Ectodermal cell (in vitro differentiated cells): ENCODE measurements at regions not wholly inside any gene's neighbourhood (a gene's known extent, or its start where the extent isn't known, plus 50 kb on each side); places are given as distances from the start of the nearest gene placed in this dataset.

Source experiments
- H3K27ac ChIP-seq: 2 replicates; pipeline ENCODE4 v1.7.0; 2013; ENCODE audit warnings: mild to moderate bottlenecking, low read depth, low read length; ENCODE audit not compliant: insufficient read depth, poor library complexity, severe bottlenecking
- H3K27me3 ChIP-seq: 2 replicates; pipeline ENCODE4 v1.7.0; 2013; ENCODE audit warnings: mild to moderate bottlenecking, low read length; ENCODE audit not compliant: insufficient read depth, control insufficient read depth, poor library complexity, severe bottlenecking
- H3K36me3 ChIP-seq: one replicate; pipeline ENCODE4 v1.7.0; 2013; ENCODE audit warnings: low read length; ENCODE audit not compliant: control insufficient read depth, insufficient read depth
- H3K4me1 ChIP-seq: one replicate; pipeline ENCODE4 v1.7.0; 2013; ENCODE audit warnings: low read length; ENCODE audit not compliant: control insufficient read depth, insufficient read depth
- H3K4me3 ChIP-seq: 2 replicates; pipeline ENCODE4 v1.7.0; 2013; ENCODE audit warnings: low read depth, low read length, control low read depth; ENCODE audit not compliant: insufficient read depth
- H3K9me3 ChIP-seq: 2 replicates; pipeline ENCODE4 v1.7.0; 2013; ENCODE audit warnings: mild to moderate bottlenecking, low read length, moderate library complexity; ENCODE audit not compliant: control insufficient read depth
- WGBS, 2 experiments: methylation state at CpG; one replicate each; pipeline ENCODE4 v1.1.7; 2013; ENCODE audit warnings: missing lambda C conversion rate in 2 of 2; 5-methylcytosine and 5-hydroxymethylcytosine counted together

GRCh38 chr16:85376292-85377095 is 236.6 kb upstream of the GSE1 start:
- peaks cover 4% of the 10 kb centered on the region for H3K4me1 ChIP-seq
- H3K4me3 ChIP-seq = no peak overlapping the region
- no peaks in the 10 kb centered on the region for H3K27me3 ChIP-seq
- no peak overlapping the region for H3K27ac ChIP-seq
- no peaks in the 10 kb centered on the region for H3K9me3 ChIP-seq
- WGBS, 2 experiments = 93 to 94% methylated on average over 29 of the region's 29 CpGs
- H3K36me3 ChIP-seq = no peaks in the 10 kb centered on the region

- 72 to 80% methylated on average over 15 to 16 of the region's 16 CpGs for WGBS, 2 experiments
- Histone ChIP-seq H3K9me3 (no peaks in the 10 kb centered on the region), H3K27me3 (no peaks in the 10 kb centered on the region), H3K36me3 (no peaks in the 10 kb centered on the region), H3K4me1 (peaks cover 15% of the 10 kb centered on the region), H3K27ac (no peak overlapping the region), H3K4me3 (no peak overlapping the region)
Measured at GRCh38 chr16:85377388-85378144, 235.6 kb upstream of the GSE1 start.

GRCh38 chr16:85378145-85379040 is 234.7 kb upstream of the GSE1 start:
- Histone ChIP-seq H3K4me3 (no peak overlapping the region), H3K9me3 (no peaks in the 10 kb centered on the region), H3K27ac (no peak overlapping the region), H3K4me1 (peaks cover 17% of the 10 kb centered on the region), H3K27me3 (no peaks in the 10 kb centered on the region), H3K36me3 (no peaks in the 10 kb centered on the region)
- 87 to 90% methylated on average over 16 of the region's 16 CpGs for WGBS, 2 experiments

- Histone ChIP-seq H3K4me1 (peaks cover 17% of the 10 kb centered on the region), H3K9me3 (no peaks in the 10 kb centered on the region), H3K27me3 (no peaks in the 10 kb centered on the region), H3K27ac (no peak overlapping the region), H3K4me3 (no peak overlapping the region), H3K36me3 (no peaks in the 10 kb centered on the region)
- WGBS, 2 experiments = 93% methylated on average over 15 of the region's 15 CpGs
Measured at GRCh38 chr16:85379041-85380001, 233.8 kb upstream of the GSE1 start.

- H3K27me3 ChIP-seq = no peaks in the 10 kb centered on the region
- H3K4me3 ChIP-seq = no peak overlapping the region
- H3K36me3 ChIP-seq = no peaks in the 10 kb centered on the region
- H3K27ac ChIP-seq = no peak overlapping the region
- WGBS, 2 experiments = 35 to 44% methylated on average over 2 of the region's 2 CpGs
- no peaks in the 10 kb centered on the region for H3K9me3 ChIP-seq
- H3K4me1 ChIP-seq = peaks cover 17% of the 10 kb centered on the region
Measured at GRCh38 chr16:85380002-85380395, 233.1 kb upstream of the GSE1 start.

- Histone ChIP-seq H3K27me3 (no peaks in the 10 kb centered on the region), H3K4me1 (peaks cover 17% of the 10 kb centered on the region), H3K27ac (no peak overlapping the region), H3K9me3 (no peaks in the 10 kb centered on the region), H3K4me3 (no peak overlapping the region), H3K36me3 (no peaks in the 10 kb centered on the region)
- 90 to 96% methylated on average over 18 to 19 of the region's 19 CpGs for WGBS, 2 experiments
Measured at GRCh38 chr16:85380905-85381737, 232.0 kb upstream of the GSE1 start.

- H3K27me3 ChIP-seq = no peaks in the 10 kb centered on the region
- peak overlapping the region; percentile 50 for H3K27ac ChIP-seq
- peaks cover 17% of the 10 kb centered on the region for H3K4me1 ChIP-seq
- H3K4me3 ChIP-seq = no peak overlapping the region
- 72% methylated on average over 26 of the region's 26 CpGs for WGBS, 2 experiments
- no peaks in the 10 kb centered on the region for H3K36me3 ChIP-seq
- no peaks in the 10 kb centered on the region for H3K9me3 ChIP-seq
Measured at GRCh38 chr16:85381738-85382592, 231.2 kb upstream of the GSE1 start.

- Histone ChIP-seq H3K4me1 (peaks cover 14% of the 10 kb centered on the region), H3K27me3 (no peaks in the 10 kb centered on the region), H3K27ac (no peak overlapping the region), H3K36me3 (no peaks in the 10 kb centered on the region), H3K4me3 (no peak overlapping the region), H3K9me3 (no peaks in the 10 kb centered on the region)
- 94 to 95% methylated on average over 11 of the region's 11 CpGs for WGBS, 2 experiments
Measured at GRCh38 chr16:85382717-85383118, 230.4 kb upstream of the GSE1 start.
